Astrocyte (in vitro differentiated cells and primary cell): ENCODE measurements at regions not wholly inside any gene's neighbourhood (a gene's known extent, or its start where the extent isn't known, plus 50 kb on each side); places are given as distances from the start of the nearest gene placed in this dataset.

Experiments
- DNase-seq: peaks from one replicate; pipeline ENCODE4 v3.0.0-alpha.2; 2010; ENCODE audit warnings: low read depth
- FAIRE-seq: peaks from 2 replicates; lab custom pipeline; 2011; peaks lifted over from hg19 to GRCh38; lab: Jason Lieb, UNC
- H2AFZ ChIP-seq: 2 replicates; pipeline ENCODE4 v1.6.0; 2012; ENCODE audit warnings: low read depth, low read length, inconsistent platforms
- H3K27ac ChIP-seq: 2 replicates; pipeline ENCODE4 v1.5.1; 2011; ENCODE audit warnings: low read depth, low read length, inconsistent platforms
- H3K27me3 ChIP-seq: 2 replicates; pipeline ENCODE4 v1.6.0; 2011; ENCODE audit warnings: low read length, inconsistent platforms; ENCODE audit not compliant: insufficient read depth
- H3K36me3 ChIP-seq: 2 replicates; pipeline ENCODE4 v1.5.1; 2011; ENCODE audit warnings: low read length, inconsistent platforms; ENCODE audit not compliant: insufficient read depth
- H3K4me1 ChIP-seq: 2 replicates; pipeline ENCODE4 v1.5.1; 2011; ENCODE audit warnings: low read length, inconsistent platforms; ENCODE audit not compliant: insufficient read depth
- H3K4me2 ChIP-seq: 2 replicates; pipeline ENCODE4 v1.6.0; 2012; ENCODE audit warnings: low read length, inconsistent platforms
- H3K4me3 ChIP-seq: 2 replicates; pipeline ENCODE4 v1.5.1; 2011; ENCODE audit warnings: low read depth, mild to moderate bottlenecking, low read length, inconsistent platforms; ENCODE audit not compliant: insufficient read depth
- H3K79me2 ChIP-seq: 2 replicates; pipeline ENCODE4 v1.6.0; 2012; ENCODE audit warnings: mild to moderate bottlenecking, low read length, inconsistent platforms; ENCODE audit not compliant: insufficient read depth
- H3K9ac ChIP-seq: 2 replicates; pipeline ENCODE4 v1.6.0; 2012; ENCODE audit warnings: mild to moderate bottlenecking, low read length, inconsistent platforms
- H3K9me3 ChIP-seq: 2 replicates; pipeline ENCODE4 v1.5.1; 2012; ENCODE audit warnings: low read depth, mild to moderate bottlenecking, low read length, inconsistent platforms; ENCODE audit not compliant: insufficient read depth
- H4K20me1 ChIP-seq: 2 replicates; pipeline ENCODE4 v1.6.0; 2012; ENCODE audit warnings: low read length, inconsistent platforms; ENCODE audit not compliant: insufficient read depth
- H3K27ac Mint-ChIP-seq: one replicate; pipeline ENCODE4 v1.8.0; 2021; ENCODE audit warnings: mild to moderate bottlenecking, mixed read lengths; ENCODE audit not compliant: unreplicated experiment
- H3K27me3 Mint-ChIP-seq: one replicate; pipeline ENCODE4 v1.8.0; 2021; ENCODE audit warnings: low read depth, mixed read lengths; ENCODE audit not compliant: unreplicated experiment
- H3K36me3 Mint-ChIP-seq: one replicate; pipeline ENCODE4 v1.8.0; 2021; ENCODE audit warnings: low read depth, mixed read lengths; ENCODE audit not compliant: unreplicated experiment
- H3K4me1 Mint-ChIP-seq: one replicate; pipeline ENCODE4 v1.8.0; 2021; ENCODE audit warnings: low read depth, mixed read lengths; ENCODE audit not compliant: unreplicated experiment
- H3K4me3 Mint-ChIP-seq: one replicate; pipeline ENCODE4 v1.8.0; 2021; ENCODE audit warnings: mild to moderate bottlenecking, moderate library complexity, mixed read lengths; ENCODE audit not compliant: unreplicated experiment
- H3K9me3 Mint-ChIP-seq: one replicate; pipeline ENCODE4 v1.8.0; 2021; ENCODE audit warnings: mild to moderate bottlenecking, mixed read lengths; ENCODE audit not compliant: unreplicated experiment
- EZH2 ChIP-seq: IDR thresholded peaks from 2 replicates; pipeline ENCODE4 v1.6.1; 2012; ENCODE audit warnings: mild to moderate bottlenecking, low read length, inconsistent platforms; ENCODE audit not compliant: insufficient read depth
- TF ChIP-seq, protein P1 (sequence below): IDR thresholded peaks from 2 replicates; pipeline ENCODE4 v1.5.1; 2011; ENCODE audit warnings: low read depth, mild to moderate bottlenecking, inconsistent platforms, low read length, moderate library complexity; ENCODE audit not compliant: insufficient read depth

DNA sequence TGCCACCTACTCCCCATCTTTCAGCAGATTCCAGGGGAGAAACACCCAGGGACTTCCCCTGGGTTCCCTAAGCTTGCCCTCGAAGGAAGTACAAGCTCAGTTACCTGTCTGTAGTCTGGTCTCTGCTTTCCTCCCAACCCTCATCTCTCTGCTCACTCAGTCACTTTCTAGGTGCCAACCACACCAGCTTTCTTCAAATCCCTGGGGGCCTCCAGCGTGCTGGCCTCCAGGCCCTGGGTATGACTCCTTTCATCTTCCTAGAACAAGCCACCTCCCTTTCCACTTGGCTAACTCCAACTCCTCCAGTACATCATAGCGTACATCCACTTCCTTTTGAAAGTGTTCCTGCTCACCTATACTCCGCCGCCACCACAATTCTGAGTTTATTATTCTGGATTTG, 222.6 kb downstream of the SNX18 start:
- Histone ChIP-seq H2AFZ (no peak overlapping the region), H3K27ac (no peak overlapping the region), H3K9me3 (no peaks in the 10 kb centered on the region), H3K4me2 (no peak overlapping the region), H3K4me3 (no peak overlapping the region), H3K27me3 (no peaks in the 10 kb centered on the region), H3K36me3 (no peaks in the 10 kb centered on the region), H4K20me1 (no peaks in the 10 kb centered on the region), H3K9ac (no peak overlapping the region), H3K79me2 (no peaks in the 10 kb centered on the region), H3K4me1 (peaks cover 37% of the 10 kb centered on the region)
- H3K27ac Mint-ChIP-seq: peak overlapping the region; percentile 48
- H3K4me3 Mint-ChIP-seq: no peak overlapping the region
- FAIRE-seq (no peak), DNase-seq (no peak)
- H3K36me3 Mint-ChIP-seq: no peaks in the 10 kb centered on the region
- H3K27me3 Mint-ChIP-seq: peaks cover 4% of the 10 kb centered on the region
- peaks cover 10% of the 10 kb centered on the region for H3K9me3 Mint-ChIP-seq
- TF ChIP-seq, protein P1, sequence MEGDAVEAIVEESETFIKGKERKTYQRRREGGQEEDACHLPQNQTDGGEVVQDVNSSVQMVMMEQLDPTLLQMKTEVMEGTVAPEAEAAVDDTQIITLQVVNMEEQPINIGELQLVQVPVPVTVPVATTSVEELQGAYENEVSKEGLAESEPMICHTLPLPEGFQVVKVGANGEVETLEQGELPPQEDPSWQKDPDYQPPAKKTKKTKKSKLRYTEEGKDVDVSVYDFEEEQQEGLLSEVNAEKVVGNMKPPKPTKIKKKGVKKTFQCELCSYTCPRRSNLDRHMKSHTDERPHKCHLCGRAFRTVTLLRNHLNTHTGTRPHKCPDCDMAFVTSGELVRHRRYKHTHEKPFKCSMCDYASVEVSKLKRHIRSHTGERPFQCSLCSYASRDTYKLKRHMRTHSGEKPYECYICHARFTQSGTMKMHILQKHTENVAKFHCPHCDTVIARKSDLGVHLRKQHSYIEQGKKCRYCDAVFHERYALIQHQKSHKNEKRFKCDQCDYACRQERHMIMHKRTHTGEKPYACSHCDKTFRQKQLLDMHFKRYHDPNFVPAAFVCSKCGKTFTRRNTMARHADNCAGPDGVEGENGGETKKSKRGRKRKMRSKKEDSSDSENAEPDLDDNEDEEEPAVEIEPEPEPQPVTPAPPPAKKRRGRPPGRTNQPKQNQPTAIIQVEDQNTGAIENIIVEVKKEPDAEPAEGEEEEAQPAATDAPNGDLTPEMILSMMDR: no peak
- peaks cover 32% of the 10 kb centered on the region for H3K4me1 Mint-ChIP-seq

DNA sequence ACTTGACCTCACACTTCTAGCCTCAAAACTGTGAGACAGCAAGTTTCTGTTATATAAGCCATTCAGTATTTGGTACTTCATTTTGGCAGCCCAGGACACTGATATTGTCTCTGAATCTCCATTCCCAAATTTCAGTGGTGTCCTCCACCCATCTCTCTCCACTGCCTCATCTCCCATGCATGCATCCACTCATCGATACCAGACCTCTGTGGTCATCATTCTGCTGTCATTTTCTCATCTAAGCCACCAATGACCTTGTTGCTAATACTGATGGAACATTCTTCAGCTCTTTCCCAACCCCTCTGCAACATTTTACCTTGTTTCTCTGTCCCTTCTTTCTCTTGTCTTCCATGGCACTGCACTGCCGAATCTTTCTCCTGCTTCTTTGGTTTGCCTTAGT, 221.8 kb downstream of the SNX18 start:
- no peaks in the 10 kb centered on the region for H3K36me3 ChIP-seq
- peaks cover 27% of the 10 kb centered on the region for H3K4me1 Mint-ChIP-seq
- no peaks in the 10 kb centered on the region for H3K9me3 ChIP-seq
- H2AFZ ChIP-seq: no peak overlapping the region
- H3K79me2 ChIP-seq: no peaks in the 10 kb centered on the region
- DNase-seq (no peak), FAIRE-seq (no peak)
- H3K9me3 Mint-ChIP-seq: peaks cover 10% of the 10 kb centered on the region
- TF ChIP-seq, protein P1: no peak
- no peak for TF ChIP-seq EZH2
- H3K27me3 ChIP-seq: no peaks in the 10 kb centered on the region
- no peak overlapping the region for H3K27ac Mint-ChIP-seq
- H3K27me3 Mint-ChIP-seq: peaks cover 4% of the 10 kb centered on the region
- H3K4me1 ChIP-seq: peaks cover 33% of the 10 kb centered on the region
- H3K4me3 Mint-ChIP-seq: no peak overlapping the region
- H3K4me3 ChIP-seq: no peak overlapping the region
- H3K27ac ChIP-seq: no peak overlapping the region
- H3K4me2 ChIP-seq: no peak overlapping the region
- H3K9ac ChIP-seq: no peak overlapping the region
- no peaks in the 10 kb centered on the region for H4K20me1 ChIP-seq
- no peaks in the 10 kb centered on the region for H3K36me3 Mint-ChIP-seq

DNA sequence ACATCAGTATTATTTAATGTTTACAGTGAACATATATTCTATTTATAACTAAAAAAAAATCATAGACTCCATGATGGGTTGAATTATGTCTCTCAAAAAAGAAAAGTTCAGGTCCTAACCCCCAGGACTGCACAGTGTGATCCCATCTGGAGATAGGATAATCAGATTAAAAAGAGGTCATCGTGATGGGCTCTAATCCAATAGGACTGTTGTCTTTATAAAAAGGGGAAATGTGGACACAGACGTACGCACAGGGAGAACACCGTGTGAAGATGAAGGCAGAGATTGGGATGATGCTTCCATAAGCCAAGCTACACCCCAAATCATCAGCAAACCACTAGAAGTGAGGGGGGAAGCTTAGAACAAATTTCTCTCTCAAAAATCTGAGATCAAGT, 221.4 kb downstream of the SNX18 start:
- Mint-ChIP-seq H3K36me3 (no peaks in the 10 kb centered on the region), H3K27ac (no peak overlapping the region), H3K27me3 (peaks cover 4% of the 10 kb centered on the region), H3K9me3 (peaks cover 10% of the 10 kb centered on the region), H3K4me3 (no peak overlapping the region), H3K4me1 (peaks cover 23% of the 10 kb centered on the region)
- Histone ChIP-seq H3K4me3 (no peak overlapping the region), H3K4me2 (no peak overlapping the region), H3K9ac (no peak overlapping the region), H3K27me3 (no peaks in the 10 kb centered on the region), H3K4me1 (peaks cover 29% of the 10 kb centered on the region), H3K9me3 (no peaks in the 10 kb centered on the region), H2AFZ (no peak overlapping the region), H3K27ac (no peak overlapping the region), H3K79me2 (no peaks in the 10 kb centered on the region), H3K36me3 (no peaks in the 10 kb centered on the region), H4K20me1 (no peaks in the 10 kb centered on the region)
- no peak for DNase-seq
- no peak for FAIRE-seq
- TF ChIP-seq, protein P1: no peak
- TF ChIP-seq EZH2: no peak
